Mesenteric fat pad (tissue), 1 donor: ENCODE measurements at regions not wholly inside any gene's neighbourhood (a gene's known extent, or its start where the extent isn't known, plus 50 kb on each side); places are given as distances from the start of the nearest gene placed in this dataset.
"Not testable (repeated sequence)": the region's sequence is repeated elsewhere in the genome, so short reads cannot be mapped to it uniquely, and the experiment has no call there.

Source experiments
- DNase-seq: peaks from one replicate; pipeline ENCODE4 v3.0.0-alpha.2; 2020; ENCODE audit warnings: low spot score
- donor health status: DM: yes; HTN: yes; CAD: no.

DNA sequence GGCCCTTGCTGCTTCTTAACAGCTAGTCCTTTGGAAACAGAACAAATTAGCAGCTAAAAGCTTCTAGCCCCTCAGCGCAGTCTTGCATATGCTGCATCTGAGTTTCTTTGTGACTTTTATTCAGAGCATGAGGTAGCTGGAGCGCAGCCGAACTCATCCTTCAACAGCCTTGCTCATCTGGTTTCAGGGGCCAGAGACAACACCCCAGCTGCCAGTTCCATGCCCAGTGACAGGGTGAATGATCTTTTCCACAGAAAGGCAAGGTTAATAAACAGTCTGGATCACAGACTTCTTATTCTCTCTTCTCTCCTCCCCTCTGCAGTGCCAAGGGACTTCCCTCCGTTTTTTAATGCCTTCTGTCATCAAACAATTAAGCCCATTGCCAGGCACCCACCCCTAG is 216.6 kb upstream of the INTU start:
- no peak for DNase-seq

DNA sequence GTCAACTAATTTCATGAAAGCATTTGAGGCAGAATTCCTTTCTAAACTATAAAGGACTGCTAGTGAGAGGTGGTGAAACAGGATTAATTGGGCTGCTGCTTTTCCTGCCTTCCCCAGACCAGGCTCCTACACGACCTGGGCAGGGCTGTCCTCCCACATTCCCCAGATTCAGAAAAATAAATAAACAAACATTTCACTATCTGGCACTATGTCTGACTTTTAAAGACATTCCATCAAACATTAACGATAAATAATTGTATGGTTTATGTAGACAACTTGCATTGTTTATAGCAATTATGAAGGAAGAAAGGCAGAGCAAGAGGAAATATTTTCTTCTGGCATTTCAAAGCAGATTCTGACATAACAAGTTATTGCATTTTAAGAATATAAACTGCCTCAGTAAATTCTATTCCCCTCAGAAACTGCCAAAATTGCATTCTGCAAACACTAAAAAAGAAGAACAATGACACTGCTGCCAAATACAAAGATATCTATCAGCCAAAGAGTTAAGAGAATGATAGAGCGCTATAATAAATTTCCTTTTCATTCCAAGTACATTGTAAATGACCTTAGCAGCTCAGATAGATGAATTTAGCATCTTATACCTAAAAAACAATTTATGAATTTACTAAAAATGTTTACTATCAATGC is 214.7 kb upstream of the INTU start:
- no peak for DNase-seq

DNA sequence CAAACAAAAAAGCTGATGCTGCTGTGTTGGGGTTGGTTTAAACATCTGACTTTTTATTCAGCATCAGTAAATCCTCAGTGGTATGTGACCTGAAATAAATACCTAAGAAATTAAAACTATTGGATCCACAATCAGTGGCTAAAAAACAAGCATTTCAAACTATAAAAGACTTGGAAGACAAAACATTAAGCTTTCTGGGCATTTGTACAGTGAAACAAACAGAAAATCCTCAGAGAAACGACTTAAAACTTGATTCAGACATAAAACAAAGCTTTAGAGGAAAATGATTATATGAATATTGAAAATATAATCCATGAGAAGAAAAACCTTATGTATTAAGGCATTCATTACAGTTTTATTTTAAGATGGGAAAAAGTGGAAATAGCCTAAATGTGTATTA is 213.3 kb upstream of the INTU start:
- no peak for DNase-seq

DNA sequence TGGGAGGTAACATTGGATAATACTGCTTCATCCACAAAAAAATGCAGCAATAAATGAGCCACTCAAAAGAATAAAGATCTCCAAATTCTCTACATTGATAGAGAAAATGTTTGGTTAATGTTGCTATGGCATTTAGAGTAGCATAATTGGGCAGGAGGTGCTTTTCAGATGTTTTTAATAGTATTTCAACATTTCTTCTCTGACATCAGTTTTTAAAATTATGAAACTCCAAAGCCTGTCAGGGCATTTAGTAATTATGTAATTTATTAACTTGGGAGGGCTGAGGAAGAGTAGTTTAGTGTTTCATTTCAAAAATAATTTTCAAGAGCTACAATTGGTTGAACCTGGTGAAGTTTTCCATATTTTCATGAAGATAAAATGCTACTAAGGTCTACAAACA is 211.3 kb upstream of the INTU start:
- DNase-seq: no peak

DNA sequence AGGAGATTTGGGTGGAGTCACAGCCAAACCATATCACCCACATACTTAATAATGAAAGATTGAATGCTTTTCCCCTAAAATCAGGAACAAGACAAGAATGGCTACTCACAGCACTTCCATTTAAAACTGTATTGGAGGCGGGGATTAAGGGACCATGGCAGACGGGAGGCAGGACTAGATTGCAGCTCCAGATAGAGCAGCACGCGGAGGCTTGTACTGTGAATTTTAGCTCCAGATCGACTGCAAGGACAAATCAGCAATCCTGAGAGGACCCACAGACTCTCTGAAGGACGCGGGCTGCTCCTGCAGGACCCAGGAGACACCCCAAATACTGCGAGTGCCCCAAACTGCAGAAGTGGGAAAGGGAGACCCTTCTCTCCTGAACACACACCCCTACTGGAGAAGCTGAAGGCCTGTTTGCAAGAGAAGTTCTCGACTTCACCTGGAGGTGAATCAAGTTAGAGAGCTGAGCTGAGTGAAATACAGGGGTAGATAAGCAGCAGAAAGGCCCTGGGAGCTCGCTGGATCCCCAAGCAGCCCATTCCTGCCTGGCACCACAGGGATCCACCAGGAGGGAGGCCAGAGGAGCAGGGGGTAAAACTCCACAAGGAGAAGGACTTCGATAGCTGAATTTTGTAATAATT is 207.4 kb upstream of the INTU start:
- DNase-seq: no peak

DNA sequence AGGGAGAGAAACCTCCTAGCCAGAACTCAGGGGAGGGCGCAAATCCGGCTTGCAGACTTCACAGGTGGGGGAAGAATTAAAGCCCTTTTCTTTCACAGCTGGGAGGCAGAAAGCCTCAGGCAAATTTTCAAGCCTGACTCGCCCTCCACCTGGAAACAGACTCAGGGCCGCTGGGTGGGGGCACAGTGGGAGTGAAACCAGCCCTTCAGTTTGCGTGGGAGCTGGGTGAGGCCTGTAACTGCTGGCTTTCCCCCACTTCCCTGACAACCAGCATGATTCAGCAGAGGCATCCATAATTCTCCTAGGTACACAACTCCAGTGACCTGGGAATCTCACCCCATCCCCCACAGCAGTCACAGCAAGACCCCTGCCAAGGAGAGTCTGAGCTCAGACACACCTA is 206.9 kb upstream of the INTU start:
- no peak for DNase-seq

DNA sequence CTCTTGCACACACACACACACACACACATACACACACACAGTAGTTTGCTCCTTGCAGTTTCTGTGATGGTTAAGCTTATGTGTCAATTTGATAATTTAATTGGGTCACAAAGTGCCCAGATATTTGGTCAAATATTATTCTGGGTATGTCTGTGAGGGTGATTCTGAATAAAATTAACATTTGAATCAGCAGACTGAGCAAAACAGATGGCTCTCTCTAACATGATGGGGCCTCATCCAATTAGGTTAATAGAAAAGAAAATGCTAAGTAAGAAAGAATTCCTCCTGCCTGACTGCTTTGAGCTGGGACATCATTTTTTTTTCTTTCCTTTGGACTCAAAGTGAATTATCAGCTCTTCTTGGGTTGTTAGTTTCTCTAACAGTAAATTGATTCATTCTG is 191.2 kb upstream of the INTU start:
- DNase-seq: no peak

DNA sequence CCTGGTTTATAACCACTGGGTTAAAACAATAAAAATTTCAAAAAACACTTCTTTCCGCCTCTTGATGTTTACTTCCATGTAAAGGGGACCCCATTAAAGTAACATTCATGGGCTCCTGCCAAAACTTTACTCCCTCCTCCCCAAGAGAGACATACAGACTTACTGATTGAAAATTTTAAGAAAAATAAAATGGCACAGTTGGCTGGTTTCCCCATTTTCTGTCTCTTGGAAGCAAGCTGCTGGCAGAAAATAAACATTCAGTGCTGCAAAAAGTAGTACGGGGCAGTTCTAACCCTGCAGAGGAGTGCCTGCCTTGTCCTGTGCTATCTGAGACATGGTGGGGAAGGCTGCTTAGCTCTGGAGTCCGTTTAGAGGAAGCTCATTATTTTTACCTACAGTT is 187.3 kb upstream of the INTU start:
- no peak for DNase-seq

DNA sequence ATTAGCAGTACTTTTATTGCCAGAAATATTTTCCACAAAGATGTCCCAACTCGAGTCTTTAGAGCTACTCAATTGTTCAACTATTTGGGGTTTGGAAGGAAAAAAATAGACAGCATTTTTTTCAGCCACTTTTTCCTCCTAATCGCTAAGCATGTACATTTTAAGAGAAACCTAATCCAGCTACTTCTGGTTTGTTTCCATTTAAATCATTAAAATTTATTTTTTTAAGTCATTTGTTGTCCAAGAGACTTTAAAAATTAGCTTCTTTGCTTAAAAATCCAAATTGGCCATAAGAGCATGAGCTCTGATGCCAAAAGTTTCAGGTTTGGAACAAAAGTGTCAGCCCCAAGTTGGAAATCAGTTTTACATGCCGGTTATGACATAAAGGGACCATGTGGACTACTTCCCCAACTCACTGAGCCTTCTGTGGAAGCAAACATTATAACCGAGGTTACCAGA is 186.3 kb upstream of the INTU start:
- DNase-seq: no peak

DNA sequence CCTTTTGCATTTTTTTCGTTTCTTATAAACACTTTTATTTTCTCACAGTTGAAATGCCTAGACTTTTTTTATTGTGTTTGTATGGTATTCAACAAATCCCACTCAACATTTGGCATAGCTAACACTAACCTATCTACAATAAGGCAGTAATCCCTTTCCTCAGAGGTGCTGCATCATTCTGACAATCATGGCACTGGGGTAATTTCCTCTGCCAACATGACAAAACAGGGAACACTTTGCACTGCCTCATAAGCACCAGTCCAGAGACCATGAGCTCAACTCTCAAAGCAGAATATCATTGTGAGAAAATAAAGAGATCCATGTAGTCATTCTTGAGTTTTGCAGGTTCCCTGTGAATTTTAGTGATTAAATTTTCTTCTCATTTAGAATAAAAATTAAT is 183.8 kb upstream of the INTU start:
- no peak for DNase-seq

DNA sequence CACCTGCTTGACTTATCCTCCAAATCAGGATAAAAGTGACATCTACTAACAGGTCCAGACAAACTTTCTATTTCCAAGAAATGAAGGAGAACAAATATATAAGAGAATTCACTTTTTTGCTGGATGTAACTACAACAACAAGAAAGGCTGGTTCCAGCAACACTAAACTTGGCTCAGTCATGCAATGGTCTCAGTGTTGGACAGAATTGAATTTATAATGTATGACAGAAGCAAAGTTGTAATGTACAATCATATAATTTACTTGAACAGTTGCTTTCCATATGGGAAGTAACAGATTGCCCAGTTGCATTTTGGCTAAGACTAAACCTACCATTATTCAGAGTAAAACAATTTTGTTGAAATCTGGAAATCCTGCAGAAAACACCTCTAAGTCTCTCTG is 183.3 kb upstream of the INTU start:
- DNase-seq: no peak

DNA sequence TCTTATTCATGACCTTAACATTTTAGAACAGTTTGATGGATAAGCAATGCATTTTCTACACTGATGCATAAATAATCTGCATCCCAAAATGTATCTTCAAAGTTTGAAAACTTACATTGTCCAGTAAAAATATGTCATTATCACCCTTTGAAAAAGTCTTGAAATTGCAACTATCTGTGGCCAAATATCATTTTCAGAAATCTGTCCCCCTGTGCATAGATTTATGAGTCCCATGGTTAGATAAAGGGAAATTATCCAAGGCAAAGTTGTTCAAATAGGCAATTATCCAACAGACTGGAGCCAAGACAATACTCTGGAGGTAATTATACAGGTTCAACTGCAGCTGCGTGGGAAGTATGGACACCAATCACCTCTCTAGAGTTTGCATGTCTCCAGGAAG is 182.5 kb upstream of the INTU start:
- DNase-seq: no peak

DNA sequence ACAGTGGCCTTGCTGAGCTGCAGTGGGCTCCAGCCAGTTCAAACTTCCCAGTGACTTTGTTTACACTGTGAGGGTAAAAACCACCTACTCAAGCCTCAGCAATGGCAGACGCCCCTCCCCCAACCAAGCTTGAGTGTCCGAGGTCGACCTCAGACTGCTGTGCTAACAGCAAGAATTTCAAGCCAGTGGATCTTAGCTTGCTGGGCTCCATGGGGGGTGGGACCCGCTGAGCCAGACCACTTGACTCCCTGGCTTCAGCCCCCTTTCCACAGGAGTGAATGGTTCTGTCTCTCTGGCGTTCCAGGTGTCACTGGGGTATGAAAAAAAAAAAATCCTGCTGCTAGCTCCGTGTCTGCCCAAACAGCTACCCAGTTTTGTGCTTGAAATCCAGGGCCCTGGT is 168.9 kb upstream of the INTU start:
- no peak for DNase-seq

DNA sequence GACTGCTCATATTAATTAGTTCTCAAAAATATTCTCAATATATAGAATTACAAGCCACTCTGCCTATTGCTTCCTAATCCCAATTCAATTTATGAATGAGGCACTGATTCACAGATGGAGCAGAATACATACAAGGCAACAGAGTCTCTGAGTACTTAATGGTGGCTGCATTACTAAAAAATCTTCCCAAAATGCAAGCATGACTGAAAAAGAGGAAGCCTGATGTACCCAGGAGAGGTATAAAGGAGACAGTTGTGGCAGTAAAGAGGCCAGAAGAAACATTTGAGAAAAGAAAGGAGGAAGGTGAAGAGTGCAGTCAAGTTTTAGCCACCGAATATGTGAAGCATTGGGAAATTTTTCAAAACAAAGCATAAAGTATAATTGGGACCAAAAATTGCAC is 163.2 kb upstream of the INTU start:
- DNase-seq: no peak

DNA sequence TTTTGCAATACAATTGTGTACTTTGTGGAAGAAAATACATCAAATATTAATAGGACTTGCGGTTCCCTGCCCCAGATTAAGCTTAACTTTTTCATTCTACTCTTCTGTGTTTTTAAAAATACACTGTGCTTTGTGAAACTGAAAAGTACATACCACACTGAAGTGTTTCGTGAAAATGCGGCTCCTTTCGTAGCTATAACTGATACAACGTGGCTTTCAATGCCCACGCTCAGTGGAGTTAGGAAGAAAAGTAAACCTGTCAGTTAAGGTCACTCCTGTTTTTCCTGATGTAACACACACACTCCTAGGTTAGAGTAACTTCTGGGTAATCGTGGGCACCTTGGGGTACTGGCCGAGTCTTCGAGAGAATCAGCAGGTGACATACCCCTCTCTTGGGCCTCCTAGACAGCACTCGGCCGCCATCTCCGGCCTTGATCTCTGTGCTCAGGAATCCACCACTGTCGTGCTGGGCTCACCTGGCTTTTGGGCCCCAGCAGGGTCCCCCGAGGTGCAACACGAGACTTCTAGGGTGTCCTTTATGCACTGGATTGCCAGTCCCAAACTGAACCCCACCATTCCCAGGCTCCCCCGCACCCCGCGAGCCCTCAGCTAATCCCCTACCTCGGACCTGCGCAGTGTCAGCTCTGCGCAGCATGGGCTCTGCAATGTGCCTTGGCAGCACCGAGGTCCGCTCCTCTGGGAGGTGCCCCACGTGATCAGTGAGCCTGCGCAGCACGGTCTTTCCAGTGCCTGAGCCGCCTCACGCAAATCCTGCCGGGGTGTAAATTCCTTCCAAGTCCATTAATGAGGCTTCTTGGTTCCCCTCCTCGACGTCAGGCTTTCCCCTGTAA is 162.6 kb upstream of the INTU start:
- DNase-seq: no peak

DNA sequence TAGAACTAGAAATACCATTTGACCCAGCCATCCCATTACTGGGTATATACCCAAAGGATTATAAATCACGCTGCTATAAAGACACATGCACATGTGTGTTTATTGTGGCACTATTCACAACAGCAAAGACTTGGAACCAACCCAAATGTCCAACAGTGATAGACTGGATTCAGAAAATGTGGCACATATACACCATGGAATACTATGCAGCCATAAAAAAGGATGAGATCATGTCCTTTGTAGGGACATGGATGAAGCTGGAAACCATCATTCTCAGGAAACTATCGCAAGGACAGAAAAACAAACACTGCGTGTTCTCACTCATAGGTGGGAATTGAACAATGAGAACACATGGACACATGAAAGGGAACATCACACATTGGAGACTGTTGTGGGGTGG is 154.5 kb upstream of the INTU start:
- not testable (repeated sequence) for DNase-seq

DNA sequence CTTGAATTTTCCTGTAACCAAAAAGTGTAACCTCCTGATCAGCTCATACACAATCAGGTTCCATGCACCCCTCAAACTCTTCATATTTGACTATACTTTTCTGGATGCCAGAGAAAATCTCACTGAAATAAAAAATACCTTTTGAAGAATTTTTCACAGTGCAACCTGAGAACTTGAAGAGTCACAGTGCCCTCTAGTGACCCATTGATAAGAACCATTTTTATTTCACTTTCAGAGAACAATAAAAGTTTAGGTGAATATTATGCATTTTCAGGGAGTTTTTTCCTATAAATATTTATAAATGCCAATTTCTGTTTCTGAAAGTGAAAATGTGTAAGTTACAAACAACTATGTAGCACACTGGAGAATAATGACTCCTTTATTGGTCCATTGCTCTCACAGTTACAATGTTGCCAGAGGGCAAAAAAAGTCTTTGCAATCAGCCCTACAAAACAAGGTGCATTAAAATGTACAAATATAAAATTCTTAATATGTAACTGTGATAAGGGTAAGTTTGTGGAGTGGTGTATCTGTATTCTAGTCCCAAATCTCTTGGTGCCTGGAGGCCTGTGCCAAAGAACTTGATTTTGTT is 153.6 kb upstream of the INTU start:
- DNase-seq: no peak

DNA sequence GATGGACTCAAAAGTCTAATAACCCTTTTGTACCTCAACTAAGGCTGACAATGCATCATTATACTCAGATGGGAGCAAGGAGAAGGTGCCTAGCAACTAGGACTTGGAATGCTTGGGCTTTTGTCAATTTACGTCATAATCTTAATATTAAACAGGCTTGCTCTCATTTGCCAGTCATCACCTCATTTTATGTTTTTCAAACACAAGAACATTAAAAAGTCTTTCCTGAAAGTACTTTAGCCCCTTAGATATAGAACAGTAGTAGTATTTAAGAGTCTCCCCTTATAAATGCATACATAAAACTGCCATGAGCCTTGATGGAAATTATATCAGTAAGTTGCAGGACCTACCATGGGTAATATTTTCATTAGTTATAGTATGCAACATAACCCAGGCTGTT is 150.7 kb upstream of the INTU start:
- no peak for DNase-seq

DNA sequence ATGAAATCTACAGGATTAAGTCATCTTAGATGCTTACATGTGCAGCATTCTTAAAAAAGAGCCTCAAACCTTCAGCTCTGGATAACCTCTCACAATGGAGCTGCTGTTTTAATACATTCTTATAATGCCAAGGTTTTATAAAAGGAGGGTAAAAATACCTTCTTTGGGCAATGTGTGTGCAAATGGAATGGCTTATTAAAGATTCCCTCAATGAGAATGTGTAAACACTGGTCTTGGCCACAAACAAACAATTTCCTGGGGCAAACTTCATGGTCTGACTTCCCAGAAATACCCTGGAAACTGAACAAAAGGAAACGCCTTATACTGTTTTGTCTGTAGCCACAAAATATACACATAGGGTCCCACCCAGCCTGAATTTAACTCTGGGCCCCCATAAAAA is 148.6 kb upstream of the INTU start:
- DNase-seq: no peak

DNA sequence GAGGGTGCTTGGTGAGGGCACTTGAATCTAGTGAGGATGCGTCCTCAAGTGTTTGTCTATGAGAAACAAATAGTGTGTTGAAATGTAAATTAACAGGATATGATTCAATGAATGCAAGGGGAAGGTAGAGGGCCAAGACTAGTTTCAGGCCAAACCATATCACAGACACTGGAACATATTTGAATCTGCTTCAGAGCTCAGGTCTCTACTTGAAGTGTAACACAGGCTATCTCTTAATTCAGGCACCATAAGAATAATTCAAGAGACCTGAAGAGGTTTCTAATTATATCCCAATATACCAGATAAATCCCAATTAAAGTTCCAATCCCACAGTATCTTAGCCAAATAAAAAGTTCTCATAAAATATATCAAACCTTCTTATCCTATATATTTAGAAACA is 146.5 kb upstream of the INTU start:
- DNase-seq: no peak

DNA sequence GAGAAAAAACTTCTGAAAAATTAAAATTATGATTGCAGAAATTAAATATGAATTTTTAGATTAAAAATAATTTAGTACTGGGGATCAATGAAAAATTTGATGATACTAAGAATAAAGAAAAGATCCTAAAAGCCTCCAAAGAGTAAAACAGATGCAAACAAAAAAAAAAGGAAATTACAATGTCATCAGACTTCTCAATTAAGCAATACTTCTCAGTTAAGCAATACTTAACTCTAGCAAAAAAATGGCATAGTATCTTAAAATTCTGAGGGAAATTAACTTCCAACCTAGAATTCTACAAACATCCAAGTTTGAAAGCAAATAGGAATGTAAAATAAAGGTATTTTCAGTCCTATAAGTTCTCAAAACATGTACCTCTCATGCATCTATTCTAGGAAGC is 141.2 kb upstream of the INTU start:
- no peak for DNase-seq

DNA sequence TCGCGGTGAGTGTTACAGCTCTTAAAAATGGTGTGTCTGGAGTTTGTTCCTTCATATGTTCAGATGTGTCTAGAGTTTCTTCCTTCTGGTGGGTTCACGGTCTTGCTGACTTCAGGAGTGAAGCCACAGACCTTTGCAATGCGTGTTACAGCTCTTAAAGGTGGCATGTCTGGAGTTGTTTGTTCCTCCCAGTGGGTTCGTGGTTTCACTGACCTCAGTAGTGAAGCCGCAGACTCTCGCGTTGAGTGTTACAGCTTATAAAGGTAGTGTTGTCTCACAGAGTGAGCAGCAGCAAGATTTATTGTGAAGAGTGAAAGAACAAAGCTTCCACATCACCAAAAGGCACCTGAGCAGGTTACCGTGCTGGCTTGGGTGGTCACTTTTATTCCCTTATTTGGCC is 135.9 kb upstream of the INTU start:
- not testable (repeated sequence) for DNase-seq
